Transverse colon (tissue), 3 donors: ENCODE measurements at regions not wholly inside any gene's neighbourhood (a gene's known extent, or its start where the extent isn't known, plus 50 kb on each side); places are given as distances from the start of the nearest gene placed in this dataset.

Experiments
- POLR2A ChIP-seq: fragments of 450-650 bp; IDR thresholded peaks from one replicate; pipeline ENCODE4 v1.6.1; 2016; ENCODE audit warnings: antibody characterized with exemption, mild to moderate bottlenecking, moderate library complexity
- POLR2AphosphoS5 ChIP-seq, 3 donors: sonication (generic); formaldehyde crosslinking; IDR thresholded peaks; one replicate each; pipeline ENCODE4 v1.6.1; 2016; ENCODE audit warnings: antibody characterized with exemption in 3 of 3

DNA sequence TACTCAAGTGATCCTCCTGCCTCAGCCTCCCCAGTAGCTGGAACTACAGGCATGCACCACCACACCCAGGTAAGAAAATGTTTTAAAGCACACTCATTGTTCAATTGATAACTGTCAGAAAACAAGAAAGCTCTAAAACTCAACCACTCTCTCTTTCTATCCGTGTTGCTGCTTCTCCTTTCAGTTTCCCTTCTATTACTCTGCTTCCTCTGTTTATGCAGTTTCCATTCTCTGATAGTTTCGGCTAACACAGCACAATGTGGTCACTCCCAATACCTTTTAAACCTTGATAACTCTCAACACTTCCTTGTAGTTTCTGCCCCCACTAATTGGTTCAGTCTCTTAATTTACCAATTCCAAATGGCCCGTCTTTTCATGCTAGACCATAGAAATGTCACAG, 59.2 kb upstream of the NR4A3 start:
- TF ChIP-seq POLR2AphosphoS5 (IDR thresholded peaks at IDR 0.05) (no peak), POLR2A (no peak)
